Adipose tissue (tissue), 3 donors: ENCODE measurements at regions not wholly inside any gene's neighbourhood (a gene's known extent, or its start where the extent isn't known, plus 50 kb on each side); places are given as distances from the start of the nearest gene placed in this dataset.

Experiments used
- H3K27ac ChIP-seq: one replicate; pipeline ENCODE4 v1.5.1; 2013; ENCODE audit warnings: low read depth, low read length
- WGBS, 3 donors: extraction: QIAGEN DNeasy Blood & Tissue Kit; methylation state at CpG; one replicate each; pipeline ENCODE4 v1.1.7; 2013; 5-methylcytosine and 5-hydroxymethylcytosine counted together
- donor health status: healthy with polysubstance abuse.
- donor health status: Bipolar disorder and iron deficiency.
- donor health status: healthy.

- WGBS, 3 donors, result 67 to 80% (median 75%) methylated on average over 13 of the region's 13 CpGs
- H3K27ac ChIP-seq, result no peak overlapping the region
Measured at GRCh38 chr22:25514436-25515180, 49.9 kb upstream of the GRK3 start.
